Putamen (tissue), 1 donor: ENCODE measurements at regions not wholly inside any gene's neighbourhood (a gene's known extent, or its start where the extent isn't known, plus 50 kb on each side); places are given as distances from the start of the nearest gene placed in this dataset.

Source experiments
- DNase-seq: peaks from one replicate; pipeline ENCODE4 v3.0.0-alpha.2; 2016; ENCODE audit warnings: low spot score

GRCh38 chr14:96638041-96638855 is 136.1 kb downstream of the PAPOLA start:
- DNase-seq, result no peak

GRCh38 chr14:96639550-96639949 is 137.4 kb downstream of the PAPOLA start:
- DNase-seq, result no peak

GRCh38 chr14:96648506-96649326 is 146.5 kb downstream of the PAPOLA start:
- no peak for DNase-seq

GRCh38 chr14:96649327-96649601 is 147.1 kb downstream of the PAPOLA start:
- no peak for DNase-seq

- DNase-seq, result no peak
Observed at GRCh38 chr14:96653597-96653996, 143.6 kb upstream of the VRK1 start.

GRCh38 chr14:96658611-96659010 is 138.6 kb upstream of the VRK1 start:
- DNase-seq, result no peak

- DNase-seq, result no peak
Observed at GRCh38 chr14:96660123-96660522, 137.1 kb upstream of the VRK1 start.

GRCh38 chr14:96660667-96661066 is 136.5 kb upstream of the VRK1 start:
- no peak for DNase-seq

- no peak for DNase-seq
Observed at GRCh38 chr14:96661244-96661969, 135.8 kb upstream of the VRK1 start.

GRCh38 chr14:96662116-96662970 is 134.8 kb upstream of the VRK1 start:
- no peak for DNase-seq

- no peak for DNase-seq
Observed at GRCh38 chr14:96663076-96663475, 134.1 kb upstream of the VRK1 start.

GRCh38 chr14:96663491-96664067 is 133.6 kb upstream of the VRK1 start:
- DNase-seq, result no peak

GRCh38 chr14:96666088-96666487 is 131.1 kb upstream of the VRK1 start:
- DNase-seq, result no peak

- no peak for DNase-seq
Observed at GRCh38 chr14:96670391-96670790, 126.8 kb upstream of the VRK1 start.

- no peak for DNase-seq
Observed at GRCh38 chr14:96671218-96671617, 126.0 kb upstream of the VRK1 start.

- DNase-seq, result no peak
Observed at GRCh38 chr14:96673706-96674105, 123.5 kb upstream of the VRK1 start.

- no peak for DNase-seq
Observed at GRCh38 chr14:96674121-96674520, 123.1 kb upstream of the VRK1 start.

- DNase-seq, result no peak
Observed at GRCh38 chr14:96676166-96676565, 121.0 kb upstream of the VRK1 start.

GRCh38 chr14:96681829-96682228 is 115.4 kb upstream of the VRK1 start:
- DNase-seq, result no peak

- DNase-seq, result peak; percentile 63
Observed at GRCh38 chr14:96682401-96682800, 114.8 kb upstream of the VRK1 start.

GRCh38 chr14:96683562-96684289 is 113.5 kb upstream of the VRK1 start:
- DNase-seq, result no peak
